HCT116 (cell line): ENCODE measurements at regions not wholly inside any gene's neighbourhood (a gene's known extent, or its start where the extent isn't known, plus 50 kb on each side); places are given as distances from the start of the nearest gene placed in this dataset.

ENCODE experiments used
- ATAC-seq: fragments of 200-7000 bp; cut with Tn5 transposase; 2 replicates; pipeline ENCODE4 v1.9.1; 2020; ENCODE audit warnings: mild to moderate bottlenecking, moderate library complexity
- BruUV-seq: library from RNA; stranded (reverse); fragments of 400-500 nt; replicated peaks from 2 replicates; lab custom pipeline; 2021; lab: Mats Ljungman, UMichigan
- CTCF ChIA-PET: fragments of 300-600 bp; sonication (Branson Sonifier 250); formaldehyde crosslinking; loops from one replicate; lab custom pipeline; 2021; ENCODE audit warnings: antibody characterized with exemption; lab: Charles Lee
- POLR2A ChIA-PET: fragments of 300-600, 350-600 bp; sonication (Branson Sonifier 250); formaldehyde crosslinking; loops from one replicate; lab custom pipeline; 2021; ENCODE audit warnings: antibody characterized with exemption; lab: Charles Lee
- RAD21 ChIA-PET, 2 experiments: fragments of 300-600 bp; sonication (Branson Sonifier 250); formaldehyde crosslinking; loops; one replicate each; lab custom pipeline; 2023; ENCODE audit warnings: low total read pairs in 2 of 2; ENCODE audit not compliant: uncharacterized antibody in 2 of 2, unreplicated experiment in 2 of 2, low non-redundant PET in 1 of 2; lab: Charles Lee
- DNase-seq: peaks from one replicate; pipeline ENCODE4 v3.0.0-alpha.2; 2010; ENCODE audit warnings: low read depth, low spot score
- H2AFZ ChIP-seq: fragments of 200-600 bp; shearing (Covaris generic), sonication (generic); 2 replicates; pipeline ENCODE4 v1.6.1; 2017; ENCODE audit warnings: low read depth, mixed run types, mixed read lengths, antibody characterized with exemption, low read length; ENCODE audit not compliant: poor library complexity, severe bottlenecking
- H3K27ac ChIP-seq: 2 replicates; pipeline ENCODE4 v1.5.1; 2012; ENCODE audit warnings: low read depth, low read length
- H3K27me3 ChIP-seq: fragments of 200-600 bp; sonication (generic); 2 replicates; pipeline ENCODE4 v1.6.1; 2016; ENCODE audit warnings: mixed run types, low read length, mixed read lengths; ENCODE audit not compliant: insufficient read depth
- H3K36me3 ChIP-seq, 2 experiments: fragments of 200-500 bp in 1 of 2; fragments of 200-600 bp in 1 of 2; sonication (Bioruptor generic) in 1 of 2; sonication (generic) in 1 of 2; 2 replicates each; pipeline versions ENCODE4 v1.5.1 to v1.6.1; 2014 to 2016; ENCODE audit warnings: low read length in 2 of 2, inconsistent platforms in 1 of 2, mixed read lengths in 1 of 2, mixed run types in 1 of 2; ENCODE audit not compliant: insufficient read depth in 2 of 2, control insufficient read depth in 1 of 2
- H3K4me1 ChIP-seq, 2 experiments: fragments of 200-600 bp in 1 of 2; sonication (generic) in 1 of 2; 2 replicates each; pipeline versions ENCODE4 v1.5.1 to v1.6.1; 2012 to 2017; ENCODE audit warnings: low read length in 2 of 2, inconsistent platforms in 1 of 2, mild to moderate bottlenecking in 1 of 2, mixed read lengths in 1 of 2, mixed run types in 1 of 2, moderate library complexity in 1 of 2; ENCODE audit not compliant: insufficient read depth in 2 of 2, control insufficient read depth in 1 of 2
- H3K4me2 ChIP-seq: fragments of 200-600 bp; sonication (generic); 2 replicates; pipeline ENCODE4 v1.6.1; 2017; ENCODE audit warnings: mixed run types, low read length, mixed read lengths
- H3K4me3 ChIP-seq, 2 experiments: fragments of 200-600 bp in 1 of 2; sonication (generic) in 1 of 2; replicated peaks in 1 of 2; 2 replicates each; pipeline ENCODE4 v1.5.1; 2011 to 2016; ENCODE audit warnings: low read length in 2 of 2, control low read depth in 1 of 2, low read depth in 1 of 2, mild to moderate bottlenecking in 1 of 2, mixed read lengths in 1 of 2, mixed run types in 1 of 2
- H3K79me2 ChIP-seq: fragments of 200-600 bp; sonication (generic); 2 replicates; pipeline ENCODE4 v1.6.1; 2017; ENCODE audit warnings: mild to moderate bottlenecking, mixed run types, low read length, moderate library complexity, mixed read lengths; ENCODE audit not compliant: insufficient read depth
- H3K9ac ChIP-seq: fragments of 200-600 bp; sonication (generic); 2 replicates; pipeline ENCODE4 v1.6.1; 2016; ENCODE audit warnings: low read length, mixed read lengths
- H3K9me2 ChIP-seq: fragments of 200-600 bp; sonication (generic), shearing (Covaris generic); 2 replicates; pipeline ENCODE4 v1.6.1; 2017; ENCODE audit warnings: mixed run types, mild to moderate bottlenecking, moderate library complexity; ENCODE audit not compliant: insufficient read depth
- H3K9me3 ChIP-seq, 2 experiments: fragments of 200-500 bp in 1 of 2; fragments of 200-600 bp in 1 of 2; sonication (Bioruptor generic) in 1 of 2; sonication (generic) in 1 of 2; 2 replicates each; pipeline ENCODE4 v1.6.1; 2014 to 2017; ENCODE audit warnings: low read length in 2 of 2, mixed read lengths in 2 of 2, inconsistent platforms in 1 of 2, low read depth in 1 of 2, mild to moderate bottlenecking in 1 of 2, mixed run types in 1 of 2, moderate library complexity in 1 of 2; ENCODE audit not compliant: control insufficient read depth in 1 of 2, insufficient read depth in 1 of 2
- H4K20me1 ChIP-seq: fragments of 200-600 bp; sonication (generic), shearing (Covaris generic); 2 replicates; pipeline ENCODE4 v1.6.1; 2017; ENCODE audit warnings: mixed run types, mild to moderate bottlenecking, moderate library complexity; ENCODE audit not compliant: insufficient read depth
- CBX3 ChIP-seq: IDR thresholded peaks from 2 replicates; pipeline ENCODE4 v1.6.1; 2012; ENCODE audit warnings: low read depth
- CEBPB ChIP-seq: IDR thresholded peaks from 2 replicates; pipeline ENCODE4 v1.6.1; 2012; ENCODE audit warnings: low read depth
- EGR1 ChIP-seq: IDR thresholded peaks from 2 replicates; pipeline ENCODE4 v1.6.1; 2012; ENCODE audit warnings: low read depth
- ELF1 ChIP-seq: IDR thresholded peaks from 2 replicates; pipeline ENCODE4 v1.6.1; 2012; ENCODE audit warnings: low read depth, borderline replicate concordance
- EZH2 ChIP-seq: fragments of 200-600 bp; sonication (generic); IDR thresholded peaks from 2 replicates; pipeline ENCODE4 v1.6.1; 2017; ENCODE audit warnings: antibody characterized with exemption, mixed run types
- POLR2A ChIP-seq: IDR thresholded peaks from 2 replicates; pipeline ENCODE4 v1.7.0; 2011; ENCODE audit warnings: borderline replicate concordance; ENCODE audit not compliant: insufficient read depth, insufficient read length; ENCODE audit errors: extremely low read depth
- POLR2AphosphoS5 ChIP-seq: IDR thresholded peaks from 2 replicates; pipeline ENCODE4 v1.6.1; 2011; ENCODE audit warnings: mild to moderate bottlenecking, low read depth, low read length, moderate library complexity
- SIN3A ChIP-seq: IDR thresholded peaks from 2 replicates; pipeline ENCODE4 v1.6.1; 2012; ENCODE audit warnings: low read depth
- SP1 ChIP-seq: IDR thresholded peaks from 2 replicates; pipeline ENCODE4 v1.6.1; 2012; ENCODE audit warnings: low read depth
- YY1 ChIP-seq: IDR thresholded peaks from 2 replicates; pipeline ENCODE4 v1.6.1; 2011; ENCODE audit warnings: low read length, low read depth, moderate library complexity, mild to moderate bottlenecking; ENCODE audit not compliant: insufficient replicate concordance; ENCODE audit errors: extremely low read depth
- ZNF274 ChIP-seq: fragments of 200-500 bp; sonication (Bioruptor generic); IDR thresholded peaks from 2 replicates; pipeline ENCODE4 v1.6.1; 2014; ENCODE audit warnings: mild to moderate bottlenecking, low read depth, low read length, inconsistent platforms
- intact Hi-C: fragments of 100-400 bp; cut with micrococcal nuclease; formaldehyde crosslinking; loops from 2 replicates; pipeline ENCODE4 v1.10.0; 2022
- TF ChIP-seq, protein P1 (sequence below), 3 experiments: fragments of 200-600 bp in 1 of 3; sonication (generic) in 1 of 3; IDR thresholded peaks in 2 of 3; conservative IDR thresholded peaks in 1 of 3; 2 replicates each; pipeline ENCODE4 v1.5.1; 2012 to 2017; ENCODE audit warnings: low read depth in 2 of 3, low read length in 2 of 3, antibody characterized with exemption in 1 of 3, borderline replicate concordance in 1 of 3, control low read depth in 1 of 3, mild to moderate bottlenecking in 1 of 3, mixed read lengths in 1 of 3, mixed run types in 1 of 3, moderate library complexity in 1 of 3; ENCODE audit not compliant: insufficient read depth in 1 of 3
- TF ChIP-seq, protein P2 (sequence below): IDR thresholded peaks from 2 replicates; pipeline ENCODE4 v1.6.1; 2012
- TF ChIP-seq, protein P3 (sequence below): IDR thresholded peaks from 2 replicates; pipeline ENCODE4 v1.6.1; 2012; ENCODE audit warnings: low read depth

DNA sequence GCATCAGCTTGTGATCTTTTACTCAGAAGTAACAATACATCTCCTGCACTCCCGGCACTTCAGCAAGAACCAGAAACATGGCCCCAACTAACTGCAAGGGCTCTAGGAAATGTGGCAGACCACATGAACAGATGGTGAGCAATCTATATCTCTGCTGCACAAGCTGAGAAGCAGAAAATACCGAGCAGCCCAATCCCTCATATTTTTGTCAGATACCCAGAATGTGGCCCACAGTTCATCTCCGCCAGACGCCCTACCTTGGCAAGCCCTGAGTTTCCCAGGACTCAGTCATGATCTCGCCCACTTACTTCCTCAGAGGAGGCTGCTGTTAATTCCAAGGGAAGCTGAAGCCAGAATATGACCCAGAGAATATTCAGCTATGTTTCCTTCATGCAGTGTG is 63.1 kb upstream of the PHACTR1 start:
- H3K27ac ChIP-seq, result no peak overlapping the region
- H3K36me3 ChIP-seq, result no peaks in the 10 kb centered on the region
- H3K9me3 ChIP-seq, result no peaks in the 10 kb centered on the region
- H3K79me2 ChIP-seq, result no peaks in the 10 kb centered on the region
- intact Hi-C loops, result no loop called here
- no peak for ATAC-seq
- ChIA-PET POLR2A (no interaction called here), RAD21 (no interaction called here), CTCF (no interaction called here)
- BruUV-seq, result no TSS peak
- H3K9me2 ChIP-seq, result no peaks in the 10 kb centered on the region
- TF ChIP-seq SIN3A (no peak), CEBPB (no peak), YY1 (no peak), EGR1 (no peak), POLR2AphosphoS5 (no peak), CBX3 (no peak), SP1 (no peak), POLR2A (no peak), ELF1 (no peak), EZH2 (no peak), ZNF274 (no peak)
- TF ChIP-seq, protein P1, sequence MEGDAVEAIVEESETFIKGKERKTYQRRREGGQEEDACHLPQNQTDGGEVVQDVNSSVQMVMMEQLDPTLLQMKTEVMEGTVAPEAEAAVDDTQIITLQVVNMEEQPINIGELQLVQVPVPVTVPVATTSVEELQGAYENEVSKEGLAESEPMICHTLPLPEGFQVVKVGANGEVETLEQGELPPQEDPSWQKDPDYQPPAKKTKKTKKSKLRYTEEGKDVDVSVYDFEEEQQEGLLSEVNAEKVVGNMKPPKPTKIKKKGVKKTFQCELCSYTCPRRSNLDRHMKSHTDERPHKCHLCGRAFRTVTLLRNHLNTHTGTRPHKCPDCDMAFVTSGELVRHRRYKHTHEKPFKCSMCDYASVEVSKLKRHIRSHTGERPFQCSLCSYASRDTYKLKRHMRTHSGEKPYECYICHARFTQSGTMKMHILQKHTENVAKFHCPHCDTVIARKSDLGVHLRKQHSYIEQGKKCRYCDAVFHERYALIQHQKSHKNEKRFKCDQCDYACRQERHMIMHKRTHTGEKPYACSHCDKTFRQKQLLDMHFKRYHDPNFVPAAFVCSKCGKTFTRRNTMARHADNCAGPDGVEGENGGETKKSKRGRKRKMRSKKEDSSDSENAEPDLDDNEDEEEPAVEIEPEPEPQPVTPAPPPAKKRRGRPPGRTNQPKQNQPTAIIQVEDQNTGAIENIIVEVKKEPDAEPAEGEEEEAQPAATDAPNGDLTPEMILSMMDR (IDR thresholded peaks at IDR 0.05 in 2 of 3, conservative IDR thresholded peaks at IDR 0.05 in 1 of 3; ENCODE audit: borderline replicate concordance in 1 of 3, insufficient read depth in 1 of 3, low read depth in 2 of 3, low read length in 2 of 3), result no peak
- TF ChIP-seq, protein P2, sequence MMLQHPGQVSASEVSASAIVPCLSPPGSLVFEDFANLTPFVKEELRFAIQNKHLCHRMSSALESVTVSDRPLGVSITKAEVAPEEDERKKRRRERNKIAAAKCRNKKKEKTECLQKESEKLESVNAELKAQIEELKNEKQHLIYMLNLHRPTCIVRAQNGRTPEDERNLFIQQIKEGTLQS, result no peak
- TF ChIP-seq, protein P3, sequence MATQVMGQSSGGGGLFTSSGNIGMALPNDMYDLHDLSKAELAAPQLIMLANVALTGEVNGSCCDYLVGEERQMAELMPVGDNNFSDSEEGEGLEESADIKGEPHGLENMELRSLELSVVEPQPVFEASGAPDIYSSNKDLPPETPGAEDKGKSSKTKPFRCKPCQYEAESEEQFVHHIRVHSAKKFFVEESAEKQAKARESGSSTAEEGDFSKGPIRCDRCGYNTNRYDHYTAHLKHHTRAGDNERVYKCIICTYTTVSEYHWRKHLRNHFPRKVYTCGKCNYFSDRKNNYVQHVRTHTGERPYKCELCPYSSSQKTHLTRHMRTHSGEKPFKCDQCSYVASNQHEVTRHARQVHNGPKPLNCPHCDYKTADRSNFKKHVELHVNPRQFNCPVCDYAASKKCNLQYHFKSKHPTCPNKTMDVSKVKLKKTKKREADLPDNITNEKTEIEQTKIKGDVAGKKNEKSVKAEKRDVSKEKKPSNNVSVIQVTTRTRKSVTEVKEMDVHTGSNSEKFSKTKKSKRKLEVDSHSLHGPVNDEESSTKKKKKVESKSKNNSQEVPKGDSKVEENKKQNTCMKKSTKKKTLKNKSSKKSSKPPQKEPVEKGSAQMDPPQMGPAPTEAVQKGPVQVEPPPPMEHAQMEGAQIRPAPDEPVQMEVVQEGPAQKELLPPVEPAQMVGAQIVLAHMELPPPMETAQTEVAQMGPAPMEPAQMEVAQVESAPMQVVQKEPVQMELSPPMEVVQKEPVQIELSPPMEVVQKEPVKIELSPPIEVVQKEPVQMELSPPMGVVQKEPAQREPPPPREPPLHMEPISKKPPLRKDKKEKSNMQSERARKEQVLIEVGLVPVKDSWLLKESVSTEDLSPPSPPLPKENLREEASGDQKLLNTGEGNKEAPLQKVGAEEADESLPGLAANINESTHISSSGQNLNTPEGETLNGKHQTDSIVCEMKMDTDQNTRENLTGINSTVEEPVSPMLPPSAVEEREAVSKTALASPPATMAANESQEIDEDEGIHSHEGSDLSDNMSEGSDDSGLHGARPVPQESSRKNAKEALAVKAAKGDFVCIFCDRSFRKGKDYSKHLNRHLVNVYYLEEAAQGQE, result no peak
- DNase-seq, result no peak
- H3K4me1 ChIP-seq, result no peaks in the 10 kb centered on the region
- no peak overlapping the region for H3K4me2 ChIP-seq
- no peaks in the 10 kb centered on the region for H4K20me1 ChIP-seq
- peaks cover 3% of the 10 kb centered on the region for H3K27me3 ChIP-seq
- no peak overlapping the region for H2AFZ ChIP-seq
- H3K9ac ChIP-seq, result no peak overlapping the region
- H3K4me3 ChIP-seq, result no peak overlapping the region
